Upper lobe of left lung (tissue), 6 donors: ENCODE measurements at regions not wholly inside any gene's neighbourhood (a gene's known extent, or its start where the extent isn't known, plus 50 kb on each side); places are given as distances from the start of the nearest gene placed in this dataset.

ENCODE experiments used
- ATAC-seq, 2 donors: fragments of 200-7000 bp; cut with Tn5 transposase; one replicate each; pipeline ENCODE4 v1.9.1; 2022; ENCODE audit warnings: mild to moderate bottlenecking in 2 of 2, moderate library complexity in 2 of 2; ENCODE audit not compliant: low FRiP score in 2 of 2
- DNase-seq, 2 donors: peaks; one replicate each; pipeline ENCODE4 v3.0.0-alpha.2; 2019 to 2020
- H3K27ac ChIP-seq, 4 donors: fragments of 200-600 bp; sonication (generic); one replicate each; pipeline ENCODE4 v1.5.1; 2016 to 2019
- H3K27me3 ChIP-seq, 4 donors: fragments of 200-600 bp; sonication (generic); one replicate each; pipeline ENCODE4 v1.5.1; 2017 to 2019
- H3K36me3 ChIP-seq, 4 donors: fragments of 200-600 bp; sonication (generic); one replicate each; pipeline ENCODE4 v1.5.1; 2016 to 2019
- H3K4me1 ChIP-seq, 4 donors: fragments of 200-600 bp; sonication (generic); one replicate each; pipeline ENCODE4 v1.5.1; 2018 to 2019
- H3K4me3 ChIP-seq, 4 donors: fragments of 200-600 bp; sonication (generic); one replicate each; pipeline ENCODE4 v1.5.1; 2017 to 2019; ENCODE audit warnings: mild to moderate bottlenecking in 2 of 4, moderate library complexity in 1 of 4
- H3K9me3 ChIP-seq, 4 donors: fragments of 200-600 bp; sonication (generic); one replicate each; pipeline ENCODE4 v1.5.1; 2018 to 2019
- CTCF ChIP-seq, 6 experiments: fragments of 450-650 bp in 4 of 6; fragments of 200-600 bp in 2 of 6; sonication (generic) in 2 of 6; IDR thresholded peaks; one replicate each; pipeline ENCODE4 v1.5.1; 2016 to 2019; ENCODE audit warnings: antibody characterized with exemption in 6 of 6
- EP300 ChIP-seq, 4 donors: sonication (generic); formaldehyde crosslinking; IDR thresholded peaks; one replicate each; pipeline ENCODE4 v1.5.1; 2017; ENCODE audit warnings: antibody characterized with exemption in 4 of 4, control low read depth in 2 of 4
- POLR2A ChIP-seq, 4 donors: fragments of 450-650 bp; IDR thresholded peaks; one replicate each; pipeline ENCODE4 v1.5.1; 2016 to 2017; ENCODE audit warnings: antibody characterized with exemption in 4 of 4, mild to moderate bottlenecking in 2 of 4
- POLR2AphosphoS5 ChIP-seq, 2 donors: sonication (generic); formaldehyde crosslinking; IDR thresholded peaks; one replicate each; pipeline ENCODE4 v1.5.1; 2017; ENCODE audit warnings: antibody characterized with exemption in 2 of 2
- WGBS, 2 donors: methylation state at CpG; one replicate each; pipeline ENCODE4 v1.1.5; 2017 to 2018; 5-methylcytosine and 5-hydroxymethylcytosine counted together
- donor health status: DM: no; HTN: no; CAD: no; lungs with moderate emphysema.
- donor health status: DM: no; HTN: yes; CAD: no; lungs with severe emphysema.

- Histone ChIP-seq H3K36me3 (no peaks in the 10 kb centered on the region), H3K4me3 (no peak overlapping the region), H3K27ac (no peak overlapping the region), H3K4me1 (no peaks in the 10 kb centered on the region), H3K27me3 (no peaks in the 10 kb centered on the region), H3K9me3 (peaks cover 0 to 5% (median 0%) of the 10 kb centered on the region in 4 donors)
- ATAC-seq: no peak
- DNase-seq: no peak
- WGBS, 2 donors: 24 to 28% methylated on average over 4 of the region's 4 CpGs
- TF ChIP-seq EP300 (IDR thresholded peaks at IDR 0.05): no peak
These were observed 662.8 kb downstream of the TBC1D32 start for GRCh38 chr6:120671519-120671918.

- no peak for DNase-seq
- H3K36me3 ChIP-seq: no peaks in the 10 kb centered on the region
- H3K9me3 ChIP-seq: no peaks in the 10 kb centered on the region
- TF ChIP-seq POLR2AphosphoS5 (IDR thresholded peaks at IDR 0.05) (no peak), CTCF (IDR thresholded peaks at IDR 0.05) (no peak), EP300 (IDR thresholded peaks at IDR 0.05) (no peak), POLR2A (IDR thresholded peaks at IDR 0.05) (no peak)
- no peaks in the 10 kb centered on the region for H3K27me3 ChIP-seq
- 77 to 91% methylated on average over 2 of the region's 2 CpGs for WGBS, 2 donors
- no peak overlapping the region for H3K27ac ChIP-seq
- H3K4me1 ChIP-seq: no peaks in the 10 kb centered on the region
- H3K4me3 ChIP-seq: no peak overlapping the region
- no peak for ATAC-seq
These were observed 681.8 kb downstream of the TBC1D32 start for GRCh38 chr6:120652506-120652905.

GRCh38 chr6:120648713-120649112 is 685.6 kb downstream of the TBC1D32 start:
- ATAC-seq: no peak

GRCh38 chr6:120646101-120646500 is 688.2 kb downstream of the TBC1D32 start:
- Histone ChIP-seq H3K27me3 (no peaks in the 10 kb centered on the region), H3K36me3 (no peaks in the 10 kb centered on the region), H3K27ac (no peak overlapping the region), H3K4me3 (no peak overlapping the region), H3K4me1 (no peaks in the 10 kb centered on the region), H3K9me3 (no peaks in the 10 kb centered on the region)
- no peak for DNase-seq
- no peak for TF ChIP-seq EP300 (IDR thresholded peaks at IDR 0.05)
- TF ChIP-seq POLR2A (IDR thresholded peaks at IDR 0.05): no peak
- no peak for TF ChIP-seq CTCF (IDR thresholded peaks at IDR 0.05)
- TF ChIP-seq POLR2AphosphoS5 (IDR thresholded peaks at IDR 0.05): no peak
- no peak for ATAC-seq
- 41 to 53% methylated on average over 1 to 2 of the region's 2 CpGs for WGBS, 2 donors

More at GRCh38 chr6:120648713-120649112, 685.6 kb downstream of the TBC1D32 start:
- no peak overlapping the region for H3K4me3 ChIP-seq
- no peak for DNase-seq
- H3K27ac ChIP-seq: no peak overlapping the region
- WGBS, 2 donors: 31 to 46% methylated on average over 2 of the region's 2 CpGs
- H3K36me3 ChIP-seq: no peaks in the 10 kb centered on the region
- H3K9me3 ChIP-seq: no peaks in the 10 kb centered on the region
- no peak for TF ChIP-seq CTCF (IDR thresholded peaks at IDR 0.05)
- no peak for TF ChIP-seq EP300 (IDR thresholded peaks at IDR 0.05)
- TF ChIP-seq POLR2A (IDR thresholded peaks at IDR 0.05): no peak
- TF ChIP-seq POLR2AphosphoS5 (IDR thresholded peaks at IDR 0.05): no peak
- H3K27me3 ChIP-seq: no peaks in the 10 kb centered on the region
- H3K4me1 ChIP-seq: no peaks in the 10 kb centered on the region

GRCh38 chr6:120632975-120633374 is 701.3 kb downstream of the TBC1D32 start:
- DNase-seq: no peak
- Histone ChIP-seq H3K27me3 (no peaks in the 10 kb centered on the region), H3K4me1 (no peaks in the 10 kb centered on the region), H3K4me3 (no peak overlapping the region), H3K27ac (no peak overlapping the region), H3K36me3 (no peaks in the 10 kb centered on the region), H3K9me3 (no peaks in the 10 kb centered on the region)
- no peak for ATAC-seq
- TF ChIP-seq CTCF (IDR thresholded peaks at IDR 0.05) (no peak), POLR2A (IDR thresholded peaks at IDR 0.05) (no peak), POLR2AphosphoS5 (IDR thresholded peaks at IDR 0.05) (no peak), EP300 (IDR thresholded peaks at IDR 0.05) (no peak)
- WGBS, 2 donors: 36 to 52% methylated on average over 1 of the region's 1 CpG
